ENCODE measurements at regions not wholly inside any gene's neighbourhood (a gene's known extent, or its start where the extent isn't known, plus 50 kb on each side); places are given as distances from the start of the nearest gene placed in this dataset.

DNA sequence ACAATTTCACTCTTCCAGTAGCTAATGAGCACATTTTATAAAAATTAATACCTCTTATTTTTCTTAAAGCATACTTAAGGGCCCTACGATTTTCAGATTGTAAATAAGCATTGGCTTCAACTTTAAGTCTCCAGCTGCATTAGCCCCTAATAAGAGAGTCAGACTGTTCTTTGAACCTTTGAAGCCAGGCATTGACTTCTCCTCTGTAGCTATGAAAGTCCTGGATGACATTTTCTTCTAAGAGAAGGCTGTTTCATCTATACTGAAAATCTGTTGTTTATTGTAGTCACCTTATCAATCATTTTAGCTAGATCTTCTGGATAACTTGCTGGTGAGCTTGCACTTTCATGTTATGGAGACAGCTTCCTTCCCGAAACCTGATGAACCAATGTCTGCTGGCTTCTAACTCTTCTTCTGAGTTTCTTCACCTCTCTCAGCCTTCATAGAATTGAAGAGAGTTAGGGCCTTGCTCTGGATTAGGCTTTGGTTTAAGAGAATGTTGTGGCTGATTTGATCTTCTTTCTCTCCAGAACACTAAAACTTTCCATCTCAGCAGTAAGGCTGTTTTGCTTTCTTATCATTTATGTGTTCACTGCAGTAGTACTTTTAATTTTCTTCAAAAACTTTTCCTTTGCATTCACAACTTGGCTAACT, 377.1 kb upstream of the RGS6 start:
- TF ChIP-seq, protein P1, sequence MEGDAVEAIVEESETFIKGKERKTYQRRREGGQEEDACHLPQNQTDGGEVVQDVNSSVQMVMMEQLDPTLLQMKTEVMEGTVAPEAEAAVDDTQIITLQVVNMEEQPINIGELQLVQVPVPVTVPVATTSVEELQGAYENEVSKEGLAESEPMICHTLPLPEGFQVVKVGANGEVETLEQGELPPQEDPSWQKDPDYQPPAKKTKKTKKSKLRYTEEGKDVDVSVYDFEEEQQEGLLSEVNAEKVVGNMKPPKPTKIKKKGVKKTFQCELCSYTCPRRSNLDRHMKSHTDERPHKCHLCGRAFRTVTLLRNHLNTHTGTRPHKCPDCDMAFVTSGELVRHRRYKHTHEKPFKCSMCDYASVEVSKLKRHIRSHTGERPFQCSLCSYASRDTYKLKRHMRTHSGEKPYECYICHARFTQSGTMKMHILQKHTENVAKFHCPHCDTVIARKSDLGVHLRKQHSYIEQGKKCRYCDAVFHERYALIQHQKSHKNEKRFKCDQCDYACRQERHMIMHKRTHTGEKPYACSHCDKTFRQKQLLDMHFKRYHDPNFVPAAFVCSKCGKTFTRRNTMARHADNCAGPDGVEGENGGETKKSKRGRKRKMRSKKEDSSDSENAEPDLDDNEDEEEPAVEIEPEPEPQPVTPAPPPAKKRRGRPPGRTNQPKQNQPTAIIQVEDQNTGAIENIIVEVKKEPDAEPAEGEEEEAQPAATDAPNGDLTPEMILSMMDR (IDR thresholded peaks at IDR 0.05): no peak
- no peak for TF ChIP-seq POLR2A (IDR thresholded peaks at IDR 0.05)

Data from body of pancreas (tissue), 4 donors.